ENCODE measurements at regions not wholly inside any gene's neighbourhood (a gene's known extent, or its start where the extent isn't known, plus 50 kb on each side); places are given as distances from the start of the nearest gene placed in this dataset.
"Not testable (repeated sequence)": the region's sequence is repeated elsewhere in the genome, so short reads cannot be mapped to it uniquely, and the experiment has no call there.

DNA sequence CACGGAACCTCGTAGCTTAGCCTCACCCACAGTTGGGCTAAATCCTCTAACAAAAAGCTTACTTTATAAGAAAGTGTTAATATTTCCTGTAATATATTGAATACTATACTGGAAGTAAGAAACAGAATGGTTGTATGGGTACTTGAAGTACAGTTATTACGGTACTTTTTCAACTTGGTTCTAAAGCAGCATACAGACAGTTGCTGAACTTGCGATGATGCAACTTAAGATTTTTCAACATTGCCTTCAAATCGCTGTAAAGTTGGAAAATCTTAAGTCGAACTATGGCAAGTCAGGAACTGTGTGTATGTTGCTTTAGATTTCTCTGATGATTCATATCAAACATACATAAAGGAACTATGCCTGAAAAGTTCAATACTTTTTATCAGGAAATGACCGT lies 204.4 kb upstream of the C2CD4B start:
- no peaks in the 10 kb centered on the region for H3K79me2 ChIP-seq
- H3K27ac ChIP-seq: no peak overlapping the region
- H3K4me2 ChIP-seq: no peak overlapping the region
- no peaks in the 10 kb centered on the region for H4K20me1 ChIP-seq (ENCODE audit: insufficient read depth, poor library complexity, severe bottlenecking)
- TF ChIP-seq, protein P1, sequence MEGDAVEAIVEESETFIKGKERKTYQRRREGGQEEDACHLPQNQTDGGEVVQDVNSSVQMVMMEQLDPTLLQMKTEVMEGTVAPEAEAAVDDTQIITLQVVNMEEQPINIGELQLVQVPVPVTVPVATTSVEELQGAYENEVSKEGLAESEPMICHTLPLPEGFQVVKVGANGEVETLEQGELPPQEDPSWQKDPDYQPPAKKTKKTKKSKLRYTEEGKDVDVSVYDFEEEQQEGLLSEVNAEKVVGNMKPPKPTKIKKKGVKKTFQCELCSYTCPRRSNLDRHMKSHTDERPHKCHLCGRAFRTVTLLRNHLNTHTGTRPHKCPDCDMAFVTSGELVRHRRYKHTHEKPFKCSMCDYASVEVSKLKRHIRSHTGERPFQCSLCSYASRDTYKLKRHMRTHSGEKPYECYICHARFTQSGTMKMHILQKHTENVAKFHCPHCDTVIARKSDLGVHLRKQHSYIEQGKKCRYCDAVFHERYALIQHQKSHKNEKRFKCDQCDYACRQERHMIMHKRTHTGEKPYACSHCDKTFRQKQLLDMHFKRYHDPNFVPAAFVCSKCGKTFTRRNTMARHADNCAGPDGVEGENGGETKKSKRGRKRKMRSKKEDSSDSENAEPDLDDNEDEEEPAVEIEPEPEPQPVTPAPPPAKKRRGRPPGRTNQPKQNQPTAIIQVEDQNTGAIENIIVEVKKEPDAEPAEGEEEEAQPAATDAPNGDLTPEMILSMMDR (IDR thresholded peaks at IDR 0.05; ENCODE audit: poor library complexity): no peak
- TF ChIP-seq EZH2phosphoT487 (IDR thresholded peaks at IDR 0.05; ENCODE audit: low read depth, severe bottlenecking, unreplicated experiment) (no peak), EZH2 (IDR thresholded peaks at IDR 0.05; ENCODE audit: borderline replicate concordance) (no peak)
- H3K9me3 ChIP-seq (ENCODE audit: low read depth): no peaks in the 10 kb centered on the region
- no peaks in the 10 kb centered on the region for H3K27me3 ChIP-seq
- WGBS (ENCODE audit: low lambda C conversion rate, missing lambda C conversion rate): 94% methylated on average over 7 of the region's 7 CpGs
- no peak overlapping the region for H2AFZ ChIP-seq
- H3K4me1 ChIP-seq (ENCODE audit: insufficient read depth): no peaks in the 10 kb centered on the region
- H3K9me2 ChIP-seq (replicated peaks; ENCODE audit: insufficient read depth): no peaks in the 10 kb centered on the region
- no peak overlapping the region for H3K4me3 ChIP-seq
- no peak for DNase-seq (ENCODE audit: low spot score)
- H3K36me3 ChIP-seq (replicated peaks; ENCODE audit: insufficient read depth, low read depth): no peaks in the 10 kb centered on the region

DNA sequence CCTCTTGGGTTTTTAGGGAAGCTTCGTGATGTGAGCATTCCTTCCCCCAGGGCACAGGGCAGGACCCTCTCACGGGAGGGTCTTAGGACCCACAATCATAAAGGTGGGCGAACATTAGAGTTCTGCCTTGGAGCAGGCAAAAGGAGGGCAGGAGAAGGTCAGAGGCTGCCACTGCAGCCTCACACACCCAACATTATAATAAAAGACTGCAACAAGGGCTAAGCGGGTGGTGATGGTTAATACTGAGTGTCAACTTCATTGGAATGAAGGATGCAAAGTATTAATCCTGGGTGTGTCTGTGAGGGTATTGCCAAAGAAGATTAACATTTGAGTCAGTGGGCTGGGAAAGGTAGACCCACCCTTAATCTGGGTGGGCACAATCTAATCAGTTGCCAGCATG lies 206.6 kb upstream of the C2CD4B start:
- H3K4me2 ChIP-seq; H3K4me1 ChIP-seq (ENCODE audit: insufficient read depth); H3K9me3 ChIP-seq (ENCODE audit: low read depth); H3K27ac ChIP-seq; H3K36me3 ChIP-seq (replicated peaks; ENCODE audit: insufficient read depth, low read depth); H4K20me1 ChIP-seq (ENCODE audit: insufficient read depth, poor library complexity, severe bottlenecking); H3K79me2 ChIP-seq; H3K27me3 ChIP-seq; H3K4me3 ChIP-seq; DNase-seq (ENCODE audit: low spot score); H2AFZ ChIP-seq; H3K9me2 ChIP-seq (replicated peaks; ENCODE audit: insufficient read depth): not testable (repeated sequence)
- WGBS (ENCODE audit: low lambda C conversion rate, missing lambda C conversion rate): 91% methylated on average over 4 of the region's 4 CpGs

DNA sequence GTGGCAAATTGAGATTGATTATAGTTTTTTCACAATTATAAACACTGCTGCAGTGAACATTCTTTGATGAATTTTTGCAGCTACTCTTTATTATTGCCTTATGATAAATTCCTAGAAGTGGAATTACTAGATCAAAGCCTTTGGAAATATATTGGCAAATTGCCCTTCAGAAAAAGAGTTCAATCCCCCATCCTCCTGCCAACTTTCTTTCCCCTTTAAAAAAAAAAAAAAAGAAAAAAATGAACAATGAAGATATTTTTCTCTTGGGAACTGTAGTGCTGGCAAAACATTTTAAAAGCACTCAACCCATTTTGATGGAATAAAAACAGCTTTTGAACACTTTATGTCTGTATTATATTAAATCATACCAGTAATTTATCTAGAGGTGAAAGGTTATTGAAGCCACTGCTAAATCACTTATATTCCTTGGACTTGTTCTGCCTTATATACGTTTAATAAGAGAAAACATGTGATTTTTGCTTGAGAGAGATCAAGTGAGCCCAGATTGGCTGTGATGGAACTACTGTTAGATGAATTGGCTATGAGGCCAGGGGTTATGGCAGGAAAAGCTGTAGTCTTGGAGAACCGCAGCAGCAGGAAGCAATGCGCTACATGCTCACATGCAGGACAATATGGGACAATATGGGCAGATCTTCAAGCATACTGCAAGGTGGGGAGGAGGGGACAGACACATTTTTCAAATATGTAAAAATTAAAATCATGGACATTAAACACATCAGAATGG lies 212.8 kb upstream of the C2CD4B start:
- H3K4me1 ChIP-seq (ENCODE audit: insufficient read depth): no peaks in the 10 kb centered on the region
- H3K4me2 ChIP-seq: no peak overlapping the region
- no peak overlapping the region for H3K4me3 ChIP-seq
- no peaks in the 10 kb centered on the region for H3K36me3 ChIP-seq (replicated peaks; ENCODE audit: insufficient read depth, low read depth)
- no peaks in the 10 kb centered on the region for H3K9me3 ChIP-seq (ENCODE audit: low read depth)
- TF ChIP-seq, protein P1 (IDR thresholded peaks at IDR 0.05; ENCODE audit: poor library complexity): no peak
- TF ChIP-seq EZH2phosphoT487 (IDR thresholded peaks at IDR 0.05; ENCODE audit: low read depth, severe bottlenecking, unreplicated experiment): no peak
- no peak for TF ChIP-seq EZH2 (IDR thresholded peaks at IDR 0.05; ENCODE audit: borderline replicate concordance)
- no peaks in the 10 kb centered on the region for H3K79me2 ChIP-seq
- no peak for DNase-seq (ENCODE audit: low spot score)
- WGBS (ENCODE audit: low lambda C conversion rate, missing lambda C conversion rate): 95% methylated on average over 3 of the region's 3 CpGs
- H3K9me2 ChIP-seq (replicated peaks; ENCODE audit: insufficient read depth): no peaks in the 10 kb centered on the region
- no peaks in the 10 kb centered on the region for H4K20me1 ChIP-seq (ENCODE audit: insufficient read depth, poor library complexity, severe bottlenecking)
- no peak overlapping the region for H2AFZ ChIP-seq
- H3K27ac ChIP-seq: no peak overlapping the region
- H3K27me3 ChIP-seq: no peaks in the 10 kb centered on the region

DNA sequence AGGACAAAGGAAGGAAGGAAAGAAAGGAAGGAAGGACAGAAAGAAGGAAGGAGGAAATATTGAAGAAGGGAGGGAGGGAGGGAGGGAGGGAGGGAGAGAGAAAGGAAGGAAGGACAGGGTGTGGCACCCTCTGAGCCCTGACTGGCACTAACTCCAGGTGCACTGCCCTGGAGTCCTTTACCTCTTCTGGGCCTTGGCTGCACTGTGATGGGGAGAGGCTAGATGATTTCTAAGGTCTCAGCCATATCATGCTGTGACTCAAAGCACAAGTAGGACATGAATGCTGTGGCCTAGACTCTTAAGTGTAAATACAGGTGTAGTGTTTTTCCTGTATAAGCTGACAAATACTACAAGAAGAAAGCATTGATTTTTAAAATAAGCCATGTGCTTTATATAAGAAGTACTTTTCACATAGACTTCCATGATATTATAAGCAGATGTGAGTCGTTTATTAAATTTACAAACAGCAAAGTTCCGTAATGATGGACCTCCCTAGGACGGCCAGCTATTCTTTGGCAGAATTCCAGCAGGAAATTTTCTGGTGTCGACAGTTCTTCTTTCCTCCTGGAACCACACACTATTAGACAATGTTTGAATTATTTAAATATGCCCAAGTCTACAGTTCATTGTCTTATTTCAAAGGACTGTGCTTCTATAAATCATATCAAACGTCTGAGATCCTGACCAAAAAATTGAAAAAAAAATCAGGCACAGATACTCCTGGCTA lies 213.8 kb upstream of the C2CD4B start:
- no peaks in the 10 kb centered on the region for H4K20me1 ChIP-seq (ENCODE audit: insufficient read depth, poor library complexity, severe bottlenecking)
- no peaks in the 10 kb centered on the region for H3K9me3 ChIP-seq (ENCODE audit: low read depth)
- no peaks in the 10 kb centered on the region for H3K4me1 ChIP-seq (ENCODE audit: insufficient read depth)
- TF ChIP-seq EZH2 (IDR thresholded peaks at IDR 0.05; ENCODE audit: borderline replicate concordance): no peak
- TF ChIP-seq, protein P1 (IDR thresholded peaks at IDR 0.05; ENCODE audit: poor library complexity): no peak
- H3K27me3 ChIP-seq: no peaks in the 10 kb centered on the region
- H3K4me3 ChIP-seq: no peak overlapping the region
- H3K79me2 ChIP-seq: no peaks in the 10 kb centered on the region
- no peak overlapping the region for H2AFZ ChIP-seq
- no peak for DNase-seq (ENCODE audit: low spot score)
- no peaks in the 10 kb centered on the region for H3K9me2 ChIP-seq (replicated peaks; ENCODE audit: insufficient read depth)
- H3K4me2 ChIP-seq: no peak overlapping the region
- WGBS (ENCODE audit: low lambda C conversion rate, missing lambda C conversion rate): 54% methylated on average over 5 of the region's 5 CpGs
- no peaks in the 10 kb centered on the region for H3K36me3 ChIP-seq (replicated peaks; ENCODE audit: insufficient read depth, low read depth)
- no peak overlapping the region for H3K27ac ChIP-seq
